Activated T-cell treated with anti-CD3 and anti-CD28 coated beads for 1 hour (primary cell): ENCODE measurements at regions not wholly inside any gene's neighbourhood (a gene's known extent, or its start where the extent isn't known, plus 50 kb on each side); places are given as distances from the start of the nearest gene placed in this dataset.
"Not testable (repeated sequence)": the region's sequence is repeated elsewhere in the genome, so short reads cannot be mapped to it uniquely, and the experiment has no call there.

Experiments
- DNase-seq: peaks from one replicate; pipeline ENCODE4 v3.0.0-alpha.2; 2020; ENCODE audit warnings: low read depth

- DNase-seq: no peak
These were observed 251.1 kb upstream of the TBX18 start for GRCh38 chr6:85015396-85015990.

DNA sequence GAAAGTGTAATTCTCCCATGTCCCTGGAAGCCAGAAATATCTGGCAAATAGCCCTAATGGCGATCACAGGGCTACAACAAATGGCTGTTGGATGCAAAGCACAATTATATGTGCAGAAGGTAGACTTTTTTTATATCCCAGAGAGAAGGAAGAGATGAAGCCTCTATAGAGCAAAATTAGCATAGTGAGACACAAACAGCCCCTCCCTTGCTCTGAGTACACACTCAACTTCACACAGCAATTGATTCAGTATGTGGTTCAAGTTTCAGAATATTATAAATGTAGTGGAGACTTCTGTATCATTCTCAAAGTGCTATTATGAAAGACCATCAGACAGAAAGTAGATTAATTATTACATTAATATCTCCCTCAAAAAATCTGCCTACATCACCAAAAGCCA lies 246.5 kb upstream of the TBX18 start:
- no peak for DNase-seq

GRCh38 chr6:85008296-85009009 lies 244.1 kb upstream of the TBX18 start:
- DNase-seq: no peak

GRCh38 chr6:85006362-85006761 lies 242.0 kb upstream of the TBX18 start:
- DNase-seq: no peak

GRCh38 chr6:85005494-85005893 lies 241.1 kb upstream of the TBX18 start:
- DNase-seq: no peak

DNA sequence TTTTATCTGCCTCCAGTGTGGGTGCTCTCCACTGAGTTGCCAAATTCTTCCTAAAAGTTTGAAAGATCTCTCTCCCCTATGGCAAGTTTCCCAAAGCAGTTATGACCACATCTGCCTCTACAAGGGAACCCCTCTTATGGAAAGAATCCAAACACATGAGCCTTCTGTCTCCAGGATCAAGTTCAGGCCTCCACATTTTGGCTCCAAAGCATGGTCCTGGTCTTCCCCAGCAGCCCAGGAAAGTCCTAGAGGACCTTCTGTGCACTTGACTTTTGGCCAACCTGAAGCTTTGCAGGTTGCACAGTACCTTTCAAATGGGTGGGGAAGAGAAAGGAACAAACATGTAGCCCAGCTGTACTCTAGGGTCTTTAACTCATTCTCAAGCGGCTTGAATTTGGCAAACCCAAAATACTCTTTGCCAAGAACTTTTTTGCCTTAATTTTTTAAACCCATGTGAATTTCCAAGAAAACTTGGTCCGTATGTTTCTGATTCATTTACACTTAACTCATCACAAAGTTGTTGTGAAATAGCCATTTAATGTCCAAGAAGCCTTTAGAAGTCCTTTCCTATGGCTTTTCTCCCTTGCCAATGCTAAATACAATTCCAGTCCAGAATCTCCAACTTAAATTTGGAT lies 240.1 kb upstream of the TBX18 start:
- no peak for DNase-seq

DNA sequence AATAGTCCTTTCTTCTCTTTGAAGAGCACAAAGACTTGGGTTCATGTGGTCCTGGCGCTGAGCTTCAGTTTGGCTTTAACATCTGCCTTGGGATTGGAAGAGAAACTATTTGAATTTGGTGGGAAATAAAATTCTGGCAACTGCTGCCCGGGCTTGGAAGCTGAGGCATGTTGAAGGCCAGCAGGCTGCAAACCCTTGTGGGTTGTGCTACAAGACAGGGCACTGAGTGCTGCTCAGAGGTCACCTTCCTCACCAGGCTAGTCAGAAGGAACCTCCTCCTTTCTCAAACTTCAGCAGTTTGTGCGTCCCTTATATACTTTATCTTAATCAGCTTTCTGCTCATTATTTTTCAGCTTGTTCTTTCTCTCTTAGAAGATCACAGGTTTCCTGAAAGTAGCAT lies 238.4 kb upstream of the TBX18 start:
- no peak for DNase-seq

- DNase-seq: no peak
These were observed 235.6 kb upstream of the TBX18 start for GRCh38 chr6:85000001-85000400.

GRCh38 chr6:84998223-84998622 lies 233.8 kb upstream of the TBX18 start:
- DNase-seq: no peak

DNA sequence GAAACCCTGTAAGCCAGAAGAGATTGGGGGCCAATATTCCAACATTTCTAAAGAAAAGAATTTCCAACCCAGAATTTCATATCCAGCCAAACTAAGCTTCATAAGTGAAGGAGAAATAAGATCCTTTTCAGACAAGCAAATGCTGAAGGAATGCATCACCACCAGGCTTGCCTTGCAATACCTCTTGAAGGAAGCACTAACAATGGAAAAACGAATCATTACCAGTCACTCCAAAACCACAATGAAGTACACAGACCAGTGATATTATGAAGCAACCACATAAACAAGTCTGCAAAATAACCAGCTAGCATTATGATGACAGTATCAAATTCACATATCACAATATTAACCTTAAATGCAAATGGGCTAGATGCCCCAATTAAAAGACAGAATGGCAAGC lies 224.4 kb upstream of the TBX18 start:
- DNase-seq: not testable (repeated sequence)

DNA sequence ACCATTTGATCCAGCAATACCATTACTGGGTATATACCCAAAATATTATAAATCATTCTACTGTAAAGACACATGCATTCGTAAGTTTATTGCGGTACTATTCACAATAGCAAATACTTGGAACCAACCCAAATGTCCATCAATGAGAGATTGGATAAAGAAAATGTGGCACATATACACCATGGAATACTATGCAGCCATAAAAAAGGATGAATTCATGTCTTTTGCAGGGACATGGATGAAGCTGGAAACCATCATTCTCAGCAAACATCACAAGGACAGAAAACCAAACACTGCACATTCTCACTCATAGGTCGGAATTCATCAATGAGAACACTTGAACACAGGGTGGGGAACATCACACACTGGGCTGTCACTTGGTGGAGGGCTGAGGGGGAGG lies 221.1 kb upstream of the TBX18 start:
- DNase-seq: not testable (repeated sequence)

- no peak for DNase-seq
These were observed 215.1 kb upstream of the TBX18 start for GRCh38 chr6:84979541-84979940.

GRCh38 chr6:84977363-84977705 lies 212.9 kb upstream of the TBX18 start:
- no peak for DNase-seq

GRCh38 chr6:84976526-84977362 lies 212.3 kb upstream of the TBX18 start:
- no peak for DNase-seq

GRCh38 chr6:84975316-84975715 lies 210.9 kb upstream of the TBX18 start:
- no peak for DNase-seq

DNA sequence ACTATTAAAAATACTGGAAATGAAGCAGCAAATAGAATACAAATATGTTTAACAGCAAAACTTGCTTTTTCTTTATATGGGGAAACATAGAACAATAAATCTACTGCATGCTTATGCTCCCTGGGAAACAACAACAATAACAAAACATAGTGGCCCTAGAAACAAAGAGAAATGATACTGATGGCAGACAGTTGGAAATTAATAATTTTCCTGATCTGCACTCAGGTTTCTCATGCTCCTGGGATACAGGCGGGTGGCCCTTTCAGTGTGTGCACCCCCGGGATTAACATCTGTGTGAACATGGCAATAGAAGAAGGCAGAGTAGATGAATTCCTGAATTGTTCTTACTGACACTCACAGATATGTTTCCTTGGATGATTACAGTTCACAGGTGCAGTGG lies 209.2 kb upstream of the TBX18 start:
- DNase-seq: no peak

DNA sequence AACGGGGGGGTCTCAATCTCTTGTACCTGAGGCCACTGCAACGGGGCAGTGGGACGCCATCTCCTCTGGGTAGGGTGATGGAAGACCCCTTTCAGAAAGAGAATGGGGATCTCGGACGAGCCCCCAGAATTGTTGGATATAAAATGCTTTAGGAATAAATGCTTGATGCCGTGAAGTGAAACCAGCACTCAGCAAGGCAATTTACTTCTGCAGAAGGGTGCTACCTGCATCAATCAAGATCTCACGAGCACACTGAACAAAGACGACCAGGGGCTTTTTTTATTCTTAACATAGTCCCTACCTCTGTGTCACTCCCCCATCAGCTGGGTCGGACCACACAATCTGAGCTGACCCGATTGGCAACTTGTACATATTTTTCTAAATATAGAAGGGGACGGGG lies 203.6 kb upstream of the TBX18 start:
- no peak for DNase-seq

DNA sequence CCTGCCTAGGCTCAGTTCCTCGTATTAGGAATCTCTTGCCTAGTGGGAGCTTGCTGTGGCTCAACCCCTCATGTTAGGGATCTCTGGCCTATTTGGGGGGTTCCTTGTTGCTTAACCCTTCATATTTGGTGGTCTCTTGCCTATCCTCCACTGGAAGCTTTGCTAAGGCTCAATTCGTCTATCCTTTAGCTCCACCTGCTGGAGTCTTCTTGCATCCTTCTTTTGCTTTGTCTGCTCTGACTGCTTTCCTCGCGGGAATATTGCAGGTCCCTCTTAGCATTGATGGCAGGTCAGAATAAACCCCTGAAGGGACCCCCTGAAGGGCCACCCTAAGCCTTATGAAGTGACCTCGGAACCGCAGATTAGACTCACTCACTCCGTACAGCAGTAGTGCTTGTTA lies 203.0 kb upstream of the TBX18 start:
- no peak for DNase-seq

DNA sequence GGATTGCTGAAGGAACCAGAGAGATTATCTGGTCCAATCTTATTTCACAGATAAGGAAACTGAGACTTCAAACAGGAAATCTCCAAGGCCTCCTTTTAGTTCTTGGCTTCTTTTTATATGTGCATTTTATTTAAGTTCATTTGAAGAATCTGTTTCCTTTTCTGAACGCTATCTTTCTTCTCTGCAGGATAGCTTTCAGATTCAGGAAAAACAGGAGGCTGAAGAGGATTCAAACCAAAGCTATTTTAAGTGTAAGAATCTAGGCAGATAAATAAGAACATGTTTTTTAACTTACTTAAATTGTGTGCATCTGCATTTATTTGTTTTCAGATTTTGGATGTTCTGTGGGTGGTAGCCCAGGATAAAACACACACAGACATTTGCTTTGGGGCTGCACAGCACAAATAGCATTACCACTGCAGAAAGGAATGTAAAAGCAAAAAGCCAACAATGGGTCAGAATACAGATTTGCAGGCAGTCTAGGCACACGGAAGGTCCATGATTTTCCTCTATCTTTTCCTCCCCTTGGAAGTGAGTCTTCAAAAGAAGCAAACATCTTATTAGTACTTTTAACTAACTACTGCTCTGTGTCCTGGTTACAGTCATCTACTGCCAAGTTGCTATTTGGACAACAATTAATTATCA lies 188.8 kb upstream of the TBX18 start:
- no peak for DNase-seq

- not testable (repeated sequence) for DNase-seq
These were observed 180.5 kb upstream of the TBX18 start for GRCh38 chr6:84944926-84945325.

- no peak for DNase-seq
These were observed 179.5 kb upstream of the TBX18 start for GRCh38 chr6:84943905-84944304.

GRCh38 chr6:84941609-84942008 lies 177.2 kb upstream of the TBX18 start:
- DNase-seq: not testable (repeated sequence)
